SK-N-MC (cell line): ENCODE measurements at regions not wholly inside any gene's neighbourhood (a gene's known extent, or its start where the extent isn't known, plus 50 kb on each side); places are given as distances from the start of the nearest gene placed in this dataset.

Source experiments
- EZH2 ChIP-seq: fragments of 200-600 bp; sonication (generic); IDR thresholded peaks from one replicate; pipeline ENCODE4 v1.6.1; 2017; ENCODE audit warnings: antibody characterized with exemption
- FOXP2 ChIP-seq: optimal IDR thresholded peaks from 2 replicates; pipeline ENCODE3; 2011; ENCODE audit warnings: mild to moderate bottlenecking, moderate library complexity; ENCODE audit not compliant: insufficient read depth; ENCODE audit errors: extremely low read length, control extremely low read depth
- POLR2AphosphoS5 ChIP-seq: IDR thresholded peaks from 2 replicates; pipeline ENCODE4 v1.6.1; 2012; ENCODE audit warnings: mild to moderate bottlenecking, low read depth, low read length, borderline replicate concordance

DNA sequence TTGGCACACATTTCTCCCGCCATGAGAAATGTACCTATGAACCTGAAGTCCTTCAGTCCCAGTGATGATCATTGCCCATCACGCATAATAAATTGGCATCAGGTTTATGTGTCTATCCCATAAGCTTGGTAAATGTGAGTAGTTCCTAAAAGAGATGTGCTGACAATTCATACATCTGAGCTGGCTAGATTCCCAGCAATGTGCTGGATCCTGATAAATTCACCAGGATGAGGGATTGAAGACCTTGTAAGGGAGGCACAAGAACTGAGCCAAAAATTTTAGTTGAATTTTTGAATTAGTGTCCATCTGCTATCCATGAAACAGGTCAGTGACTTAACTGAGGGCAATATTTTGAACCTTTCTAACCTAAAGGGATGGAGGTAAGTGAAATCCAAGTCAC, 267.9 kb upstream of the CITED2 start:
- TF ChIP-seq POLR2AphosphoS5 (no peak), EZH2 (no peak), FOXP2 (no peak)
